IMR-90 (cell line): ENCODE measurements at regions not wholly inside any gene's neighbourhood (a gene's known extent, or its start where the extent isn't known, plus 50 kb on each side); places are given as distances from the start of the nearest gene placed in this dataset.

Source experiments
- ATAC-seq: fragments of 200-7000 bp; cut with Tn5 transposase; 2 replicates; pipeline ENCODE4 v1.9.1; 2020; ENCODE audit warnings: low read depth, mild to moderate bottlenecking, moderate library complexity
- BruUV-seq: library from RNA; stranded (reverse); fragments of 400-500 nt; replicated peaks from 2 replicates; lab custom pipeline; 2021; lab: Mats Ljungman, UMichigan
- CTCF ChIA-PET: fragments of 300-600 bp; formaldehyde crosslinking; extraction: SDS; loops from one replicate; lab custom pipeline; 2021; ENCODE audit warnings: antibody characterized with exemption; lab: Yijun Ruan, JAX
- POLR2A ChIA-PET: fragments of 300-600 bp; sonication (Branson Sonifier 250); formaldehyde crosslinking; loops from one replicate; lab custom pipeline; 2022; ENCODE audit warnings: antibody characterized with exemption; ENCODE audit not compliant: unreplicated experiment; lab: Charles Lee
- DNase-seq: peaks from one replicate; pipeline ENCODE4 v3.0.0; 2013
- H2AFZ ChIP-seq: replicated peaks from 2 replicates; pipeline ENCODE3; 2013; ENCODE audit warnings: low read length, mild to moderate bottlenecking; ENCODE audit not compliant: poor library complexity
- H2AK5ac ChIP-seq: 2 replicates; pipeline ENCODE4 v1.6.1; 2013; ENCODE audit warnings: low read depth, low read length, inconsistent platforms
- H2AK9ac ChIP-seq: replicated peaks from 2 replicates; pipeline ENCODE3; 2013; ENCODE audit warnings: mild to moderate bottlenecking, low read depth, low read length, moderate library complexity; ENCODE audit not compliant: poor library complexity
- H2BK120ac ChIP-seq: 2 replicates; pipeline ENCODE4 v1.6.1; 2013; ENCODE audit warnings: low read depth, low read length, inconsistent platforms
- H2BK15ac ChIP-seq: 3 replicates; pipeline ENCODE4 v1.6.1; 2013; ENCODE audit warnings: low read depth, low read length, inconsistent platforms
- H2BK20ac ChIP-seq: 2 replicates; pipeline ENCODE4 v1.6.1; 2013; ENCODE audit warnings: low read depth, mild to moderate bottlenecking, inconsistent platforms, low read length, moderate library complexity
- H2BK5ac ChIP-seq: 2 replicates; pipeline ENCODE4 v1.6.1; 2013; ENCODE audit warnings: mild to moderate bottlenecking, low read depth, low read length, inconsistent platforms; ENCODE audit not compliant: poor library complexity, severe bottlenecking
- H3K14ac ChIP-seq: replicated peaks from 2 replicates; pipeline ENCODE4 v1.6.1; 2013; ENCODE audit warnings: low read depth, low read length, inconsistent platforms
- H3K18ac ChIP-seq: 2 replicates; pipeline ENCODE4 v1.6.1; 2013; ENCODE audit warnings: low read depth, low read length, control low read depth
- H3K23ac ChIP-seq: 2 replicates; pipeline ENCODE4 v1.6.1; 2013; ENCODE audit warnings: low read depth, low read length, inconsistent platforms
- H3K27ac ChIP-seq: 2 replicates; pipeline ENCODE4 v1.5.1; 2013; ENCODE audit warnings: mild to moderate bottlenecking, control low read depth, low read length; ENCODE audit not compliant: insufficient read depth
- H3K27me3 ChIP-seq: 2 replicates; pipeline ENCODE4 v1.6.1; 2013; ENCODE audit warnings: low read length; ENCODE audit not compliant: control insufficient read depth, insufficient read depth
- H3K36me3 ChIP-seq: 2 replicates; pipeline ENCODE4 v1.6.1; 2013; ENCODE audit warnings: low read length, mixed read lengths; ENCODE audit not compliant: control insufficient read depth, insufficient read depth
- H3K4ac ChIP-seq: 2 replicates; pipeline ENCODE4 v1.6.1; 2013; ENCODE audit warnings: low read depth, low read length, inconsistent platforms
- H3K4me1 ChIP-seq: 2 replicates; pipeline ENCODE4 v1.6.1; 2013; ENCODE audit warnings: low read length, mixed read lengths; ENCODE audit not compliant: control insufficient read depth, insufficient read depth
- H3K4me2 ChIP-seq: 2 replicates; pipeline ENCODE4 v1.6.1; 2013; ENCODE audit warnings: low read depth, mild to moderate bottlenecking, control low read depth, low read length, moderate library complexity
- H3K4me3 ChIP-seq: 2 replicates; pipeline ENCODE4 v1.5.1; 2013; ENCODE audit warnings: low read depth, mild to moderate bottlenecking, control low read depth, low read length, moderate library complexity; ENCODE audit not compliant: insufficient read depth
- H3K56ac ChIP-seq: 2 replicates; pipeline ENCODE4 v1.6.1; 2013; ENCODE audit warnings: low read length, inconsistent platforms; ENCODE audit not compliant: insufficient read depth; ENCODE audit errors: extremely low read depth
- H3K79me1 ChIP-seq, 2 experiments: 2 replicates each; pipeline ENCODE4 v1.6.1; 2013; ENCODE audit warnings: low read length in 2 of 2, inconsistent platforms in 1 of 2, low read depth in 1 of 2
- H3K9ac ChIP-seq: 2 replicates; pipeline ENCODE4 v1.6.1; 2013; ENCODE audit warnings: low read depth, low read length, control low read depth
- H3K9me1 ChIP-seq: 2 replicates; pipeline ENCODE4 v1.6.1; 2013; ENCODE audit warnings: low read length, inconsistent platforms; ENCODE audit not compliant: insufficient read depth
- H3K9me3 ChIP-seq: 2 replicates; pipeline ENCODE4 v1.6.1; 2013; ENCODE audit warnings: low read length; ENCODE audit not compliant: control insufficient read depth, insufficient read depth
- H4K20me1 ChIP-seq: 2 replicates; pipeline ENCODE4 v1.6.1; 2013; ENCODE audit warnings: low read length, inconsistent platforms; ENCODE audit not compliant: insufficient read depth
- H4K5ac ChIP-seq: 2 replicates; pipeline ENCODE4 v1.6.1; 2013; ENCODE audit warnings: mild to moderate bottlenecking, low read depth, low read length, control low read depth
- H4K8ac ChIP-seq, 2 experiments: 2 replicates each; pipeline ENCODE4 v1.6.1; 2013; ENCODE audit warnings: low read depth in 2 of 2, low read length in 2 of 2, control low read depth in 1 of 2, inconsistent platforms in 1 of 2
- H4K91ac ChIP-seq: 2 replicates; pipeline ENCODE4 v1.6.1; 2013; ENCODE audit warnings: low read depth, low read length, inconsistent platforms; ENCODE audit not compliant: insufficient read depth
- BHLHE40 ChIP-seq: fragments of 150-350 bp; IDR thresholded peaks from 2 replicates; pipeline ENCODE4 v1.6.1; 2016; ENCODE audit warnings: mild to moderate bottlenecking, low read depth, low read length
- CEBPB ChIP-seq: IDR thresholded peaks from 2 replicates; pipeline ENCODE4 v1.6.1; 2012; ENCODE audit warnings: low read depth, low read length, improper control_type of control experiment
- CHD1 ChIP-seq: IDR thresholded peaks from 2 replicates; pipeline ENCODE4 v1.6.1; 2012; ENCODE audit warnings: low read depth, low read length, improper control_type of control experiment
- FOS ChIP-seq: fragments of 150-350 bp; IDR thresholded peaks from 2 replicates; pipeline ENCODE4 v1.6.1; 2016; ENCODE audit warnings: low read depth, low read length
- MAFK ChIP-seq: IDR thresholded peaks from 2 replicates; pipeline ENCODE4 v1.6.1; 2012; ENCODE audit warnings: low read depth, low read length, improper control_type of control experiment
- MAZ ChIP-seq: IDR thresholded peaks from 2 replicates; pipeline ENCODE4 v1.6.1; 2012; ENCODE audit warnings: low read depth, mild to moderate bottlenecking, low read length, improper control_type of control experiment, moderate library complexity, borderline replicate concordance
- MXI1 ChIP-seq: IDR thresholded peaks from 2 replicates; pipeline ENCODE4 v1.6.1; 2012; ENCODE audit warnings: low read depth, mild to moderate bottlenecking, low read length, moderate library complexity, borderline replicate concordance
- NFE2L2 ChIP-seq: fragments of 150-350 bp; IDR thresholded peaks from 2 replicates; pipeline ENCODE4 v1.6.1; 2016; ENCODE audit warnings: low read depth, mild to moderate bottlenecking, low read length
- POLR2A ChIP-seq: IDR thresholded peaks from 2 replicates; pipeline ENCODE4 v1.6.1; 2012; ENCODE audit warnings: mild to moderate bottlenecking, low read depth, low read length
- RAD21 ChIP-seq: IDR thresholded peaks from 2 replicates; pipeline ENCODE4 v1.6.1; 2012; ENCODE audit warnings: low read length, improper control_type of control experiment
- RCOR1 ChIP-seq: IDR thresholded peaks from 2 replicates; pipeline ENCODE4 v1.6.1; 2012; ENCODE audit warnings: mild to moderate bottlenecking, low read length, improper control_type of control experiment; ENCODE audit not compliant: insufficient replicate concordance
- RFX5 ChIP-seq: IDR thresholded peaks from 2 replicates; pipeline ENCODE4 v1.8.0; 2012; ENCODE audit warnings: low read depth, mild to moderate bottlenecking, low read length, moderate library complexity
- SMC3 ChIP-seq: fragments of 150-350 bp; IDR thresholded peaks from 2 replicates; pipeline ENCODE4 v1.6.1; 2016; ENCODE audit warnings: low read depth, mild to moderate bottlenecking, antibody characterized with exemption, low read length, moderate library complexity
- WGBS, 2 experiments: methylation state at CpG; one replicate each; pipeline versions ENCODE4 v1.1.5 to v1.1.7; 2013; ENCODE audit warnings: missing lambda C conversion rate in 2 of 2; ENCODE audit not compliant: insufficient read length in 1 of 2; ENCODE audit errors: extremely low coverage in 2 of 2; 5-methylcytosine and 5-hydroxymethylcytosine counted together
- dilution Hi-C: fragments of 300-500 bp; cut with HindIII; formaldehyde crosslinking; loops from one replicate; pipeline ENCODE4 v1.14.3; 2018; ENCODE audit warnings: low sequenced_read_pairs; ENCODE audit not compliant: unreplicated experiment
- in situ Hi-C: fragments of 300-500 bp; cut with MboI; formaldehyde crosslinking; loops from 3 replicates; pipeline ENCODE4 v1.14.3; 2019; ENCODE audit warnings: low sequenced_read_pairs, inconsistent platforms, mixed read lengths
- intact Hi-C: fragments of 100-400 bp; cut with micrococcal nuclease; formaldehyde crosslinking; loops from 2 replicates; pipeline ENCODE4 v1.10.0; 2022
- TF ChIP-seq, protein P1 (sequence below): fragments of 150-350 bp; IDR thresholded peaks from 2 replicates; pipeline ENCODE4 v1.6.1; 2017; ENCODE audit warnings: mild to moderate bottlenecking, antibody characterized with exemption, low read length, low read depth
- TF ChIP-seq, protein P2 (sequence below): fragments of 150-350 bp; IDR thresholded peaks from 2 replicates; pipeline ENCODE4 v1.6.1; 2016; ENCODE audit warnings: low read depth, mild to moderate bottlenecking, low read length, moderate library complexity, borderline replicate concordance
- TF ChIP-seq, protein P3 (sequence below): conservative IDR thresholded peaks from 2 replicates; pipeline ENCODE4 v1.5.1; 2012; ENCODE audit warnings: mild to moderate bottlenecking, low read depth, low read length, improper control_type of control experiment

- intact Hi-C loops, result no loop called here
Measured at GRCh38 chr18:70523792-70524182, 234.9 kb downstream of the SOCS6 start.

More at GRCh38 chr18:70523792-70524182, 234.9 kb downstream of the SOCS6 start:
- dilution Hi-C loops, result no loop called here
- ChIA-PET POLR2A (no interaction called here), CTCF (no interaction called here)
- H3K14ac ChIP-seq, result no peak overlapping the region
- no peak overlapping the region for H2AK5ac ChIP-seq
- no peak overlapping the region for H3K56ac ChIP-seq
- no peak overlapping the region for H3K23ac ChIP-seq
- no peak overlapping the region for H2BK120ac ChIP-seq
- no peak overlapping the region for H3K4me2 ChIP-seq
- no peaks in the 10 kb centered on the region for H3K4me1 ChIP-seq
- H3K4ac ChIP-seq, result no peak overlapping the region
- H2AFZ ChIP-seq, result no peak overlapping the region
- ATAC-seq (no peak), DNase-seq (no peak)
- H3K79me1 ChIP-seq, result no peaks in the 10 kb centered on the region
- H4K91ac ChIP-seq, result no peak overlapping the region
- H3K27ac ChIP-seq, result no peak overlapping the region
- H3K4me3 ChIP-seq, result no peak overlapping the region
- no peak for TF ChIP-seq BHLHE40
- TF ChIP-seq, protein P1, sequence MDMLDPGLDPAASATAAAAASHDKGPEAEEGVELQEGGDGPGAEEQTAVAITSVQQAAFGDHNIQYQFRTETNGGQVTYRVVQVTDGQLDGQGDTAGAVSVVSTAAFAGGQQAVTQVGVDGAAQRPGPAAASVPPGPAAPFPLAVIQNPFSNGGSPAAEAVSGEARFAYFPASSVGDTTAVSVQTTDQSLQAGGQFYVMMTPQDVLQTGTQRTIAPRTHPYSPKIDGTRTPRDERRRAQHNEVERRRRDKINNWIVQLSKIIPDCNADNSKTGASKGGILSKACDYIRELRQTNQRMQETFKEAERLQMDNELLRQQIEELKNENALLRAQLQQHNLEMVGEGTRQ, result no peak
- TF ChIP-seq RCOR1, result no peak
- no peak for TF ChIP-seq RFX5
- TF ChIP-seq, protein P2, sequence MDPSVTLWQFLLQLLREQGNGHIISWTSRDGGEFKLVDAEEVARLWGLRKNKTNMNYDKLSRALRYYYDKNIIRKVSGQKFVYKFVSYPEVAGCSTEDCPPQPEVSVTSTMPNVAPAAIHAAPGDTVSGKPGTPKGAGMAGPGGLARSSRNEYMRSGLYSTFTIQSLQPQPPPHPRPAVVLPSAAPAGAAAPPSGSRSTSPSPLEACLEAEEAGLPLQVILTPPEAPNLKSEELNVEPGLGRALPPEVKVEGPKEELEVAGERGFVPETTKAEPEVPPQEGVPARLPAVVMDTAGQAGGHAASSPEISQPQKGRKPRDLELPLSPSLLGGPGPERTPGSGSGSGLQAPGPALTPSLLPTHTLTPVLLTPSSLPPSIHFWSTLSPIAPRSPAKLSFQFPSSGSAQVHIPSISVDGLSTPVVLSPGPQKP, result no peak
- TF ChIP-seq POLR2A, result no peak
- TF ChIP-seq MXI1, result no peak
- TF ChIP-seq NFE2L2, result no peak
- no peak for TF ChIP-seq CEBPB
- TF ChIP-seq, protein P3, sequence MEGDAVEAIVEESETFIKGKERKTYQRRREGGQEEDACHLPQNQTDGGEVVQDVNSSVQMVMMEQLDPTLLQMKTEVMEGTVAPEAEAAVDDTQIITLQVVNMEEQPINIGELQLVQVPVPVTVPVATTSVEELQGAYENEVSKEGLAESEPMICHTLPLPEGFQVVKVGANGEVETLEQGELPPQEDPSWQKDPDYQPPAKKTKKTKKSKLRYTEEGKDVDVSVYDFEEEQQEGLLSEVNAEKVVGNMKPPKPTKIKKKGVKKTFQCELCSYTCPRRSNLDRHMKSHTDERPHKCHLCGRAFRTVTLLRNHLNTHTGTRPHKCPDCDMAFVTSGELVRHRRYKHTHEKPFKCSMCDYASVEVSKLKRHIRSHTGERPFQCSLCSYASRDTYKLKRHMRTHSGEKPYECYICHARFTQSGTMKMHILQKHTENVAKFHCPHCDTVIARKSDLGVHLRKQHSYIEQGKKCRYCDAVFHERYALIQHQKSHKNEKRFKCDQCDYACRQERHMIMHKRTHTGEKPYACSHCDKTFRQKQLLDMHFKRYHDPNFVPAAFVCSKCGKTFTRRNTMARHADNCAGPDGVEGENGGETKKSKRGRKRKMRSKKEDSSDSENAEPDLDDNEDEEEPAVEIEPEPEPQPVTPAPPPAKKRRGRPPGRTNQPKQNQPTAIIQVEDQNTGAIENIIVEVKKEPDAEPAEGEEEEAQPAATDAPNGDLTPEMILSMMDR, result no peak
- no peak for TF ChIP-seq RAD21
- no peak for TF ChIP-seq MAFK
- TF ChIP-seq FOS, result no peak
- no peak for TF ChIP-seq CHD1
- TF ChIP-seq MAZ, result no peak
- no peak for TF ChIP-seq SMC3
- H3K18ac ChIP-seq, result no peak overlapping the region
- no peak overlapping the region for H2BK5ac ChIP-seq
- no CpG with 5 or more reads among the region's 3 CpGs for WGBS, 2 experiments
- H4K8ac ChIP-seq, result no peak overlapping the region
- BruUV-seq, result no TSS peak
- in situ Hi-C loops, result no loop called here
- no peaks in the 10 kb centered on the region for H3K9me3 ChIP-seq
- H4K20me1 ChIP-seq, result no peaks in the 10 kb centered on the region
- H3K9me1 ChIP-seq, result no peaks in the 10 kb centered on the region
- H2AK9ac ChIP-seq, result no peak overlapping the region
- no peak overlapping the region for H2BK15ac ChIP-seq
- H3K36me3 ChIP-seq, result no peaks in the 10 kb centered on the region
- H2BK20ac ChIP-seq, result no peak overlapping the region
- no peak overlapping the region for H3K9ac ChIP-seq
- no peak overlapping the region for H4K5ac ChIP-seq
- no peaks in the 10 kb centered on the region for H3K27me3 ChIP-seq
